DND-41 (cell line): ENCODE measurements at regions not wholly inside any gene's neighbourhood (a gene's known extent, or its start where the extent isn't known, plus 50 kb on each side); places are given as distances from the start of the nearest gene placed in this dataset.

Experiments used
- CTCF ChIP-seq: IDR thresholded peaks from 2 replicates; pipeline ENCODE4 v1.5.1; 2012; ENCODE audit warnings: borderline replicate concordance, low read length, moderate library complexity, mild to moderate bottlenecking; ENCODE audit not compliant: poor library complexity, severe bottlenecking; ENCODE audit errors: extremely low read depth
- EZH2 ChIP-seq: IDR thresholded peaks from 3 replicates; pipeline ENCODE4 v1.6.1; 2012; ENCODE audit warnings: borderline replicate concordance, low read depth, mild to moderate bottlenecking, moderate library complexity, low read length, inconsistent platforms; ENCODE audit not compliant: severe bottlenecking

DNA sequence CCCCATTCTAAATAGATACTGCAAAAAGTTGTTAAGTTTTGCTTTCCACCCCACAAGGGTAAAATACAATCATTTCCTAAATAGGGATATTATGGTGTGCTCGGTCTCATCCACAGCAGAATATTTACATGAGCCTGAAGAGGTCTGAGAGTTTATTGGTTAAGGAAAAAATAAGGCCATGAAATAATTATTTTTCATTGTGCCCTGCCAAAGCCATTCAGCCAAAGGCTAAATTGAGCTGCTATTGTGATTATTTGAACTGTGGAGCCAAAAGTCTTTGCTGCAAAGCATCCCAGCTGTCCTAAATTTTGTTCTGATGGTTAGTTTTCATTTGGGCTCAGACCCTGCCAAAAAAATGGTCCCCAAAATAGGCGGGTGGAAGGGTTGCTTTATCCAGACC lies 298.7 kb upstream of the ESRRG start:
- TF ChIP-seq EZH2: no peak
- TF ChIP-seq CTCF: no peak
